K562 (cell line): ENCODE measurements at regions not wholly inside any gene's neighbourhood (a gene's known extent, or its start where the extent isn't known, plus 50 kb on each side); places are given as distances from the start of the nearest gene placed in this dataset.

Experiments used
- ATAC-seq: fragments of 200-7000 bp; cut with Tn5 transposase; 3 replicates; pipeline ENCODE4 v1.9.1; 2020; ENCODE audit warnings: moderate library complexity
- BruUV-seq: library from RNA; stranded (reverse); fragments of 400-500 nt; replicated peaks from 2 replicates; lab custom pipeline; 2021; lab: Mats Ljungman, UMichigan
- CTCF ChIA-PET: fragments of 300-600 bp; formaldehyde crosslinking; extraction: SDS; loops from one replicate; lab custom pipeline; 2021; ENCODE audit warnings: low intra/inter-chr PET ratio; lab: Yijun Ruan, JAX
- POLR2A ChIA-PET: fragments of 300-600, 350-650 bp; sonication (Branson Sonifier 250); formaldehyde crosslinking; extraction: SDS; loops from one replicate; lab custom pipeline; 2021; ENCODE audit warnings: antibody characterized with exemption, inconsistent platforms; lab: Yijun Ruan, JAX
- DNase-seq, 4 experiments: peaks; one replicate each; pipeline versions ENCODE4 v3.0.0 to v3.0.0-alpha.2; 2011 to 2018; ENCODE audit warnings: low spot score in 3 of 4, mixed read lengths in 3 of 4; ENCODE audit errors: extremely low read depth in 1 of 4
- FAIRE-seq: peaks from 2 replicates; lab custom pipeline; 2011; peaks lifted over from hg19 to GRCh38; lab: Jason Lieb, UNC
- H2AFZ ChIP-seq: 2 replicates; pipeline ENCODE4 v1.6.0; 2011; ENCODE audit warnings: low read depth, low read length, control low read depth, inconsistent platforms
- H3K27ac ChIP-seq: fragments of 200-600 bp; 3 replicates; pipeline ENCODE4 v1.8.0; 2011; ENCODE audit warnings: low read depth, mild to moderate bottlenecking, control low read depth, inconsistent platforms, low read length, moderate library complexity, mixed read lengths; ENCODE audit errors: extremely low read depth
- H3K27me3 ChIP-seq, 2 experiments: fragments of 300-600 bp in 1 of 2; 2 replicates in 1 of 2; 3 replicates in 1 of 2; pipeline versions ENCODE4 v1.6.0 to v1.8.0; 2011; ENCODE audit warnings: inconsistent platforms in 2 of 2, low read length in 2 of 2, mild to moderate bottlenecking in 1 of 2, mixed read lengths in 1 of 2, moderate library complexity in 1 of 2; ENCODE audit not compliant: control insufficient read depth in 2 of 2, insufficient read depth in 2 of 2
- H3K36me3 ChIP-seq: fragments of 300-600 bp; 3 replicates; pipeline ENCODE4 v1.8.0; 2011; ENCODE audit warnings: mild to moderate bottlenecking, low read length, inconsistent platforms; ENCODE audit not compliant: control insufficient read depth, insufficient read depth
- H3K4me1 ChIP-seq, 2 experiments: fragments of 200-600 bp in 1 of 2; replicated peaks in 1 of 2; 2 replicates in 1 of 2; 3 replicates in 1 of 2; pipeline versions ENCODE4 v1.5.1 to v1.8.0; 2011; ENCODE audit warnings: inconsistent platforms in 2 of 2, low read length in 2 of 2, mild to moderate bottlenecking in 1 of 2, mixed read lengths in 1 of 2, moderate library complexity in 1 of 2; ENCODE audit not compliant: control insufficient read depth in 2 of 2, insufficient read depth in 2 of 2
- H3K4me2 ChIP-seq: 2 replicates; pipeline ENCODE4 v1.6.1; 2011; ENCODE audit warnings: low read length, control low read depth, inconsistent platforms, mixed read lengths; ENCODE audit not compliant: insufficient read depth
- H3K4me3 ChIP-seq: fragments of 200-600 bp; sonication (generic), shearing (Covaris generic); 2 replicates; pipeline ENCODE4 v1.5.1; 2016; ENCODE audit warnings: control low read depth, inconsistent platforms
- H3K79me2 ChIP-seq: fragments of 200-600 bp; 3 replicates; pipeline ENCODE4 v1.8.0; 2011; ENCODE audit warnings: low read length, inconsistent platforms; ENCODE audit not compliant: control insufficient read depth, insufficient read depth
- H3K9ac ChIP-seq, 2 experiments: 2 replicates each; pipeline versions ENCODE4 v1.6.0 to v1.6.1; 2011; ENCODE audit warnings: low read depth in 2 of 2, low read length in 2 of 2, control low read depth in 1 of 2, inconsistent platforms in 1 of 2, mild to moderate bottlenecking in 1 of 2, mixed read lengths in 1 of 2; ENCODE audit not compliant: insufficient read depth in 1 of 2
- H3K9me1 ChIP-seq: one replicate; pipeline ENCODE4 v1.6.0; 2011; ENCODE audit warnings: inconsistent platforms, mild to moderate bottlenecking, low read length, moderate library complexity; ENCODE audit not compliant: control insufficient read depth, insufficient read depth
- H3K9me3 ChIP-seq: replicated peaks from 2 replicates; pipeline ENCODE4 v1.5.1; 2011; ENCODE audit warnings: low read depth, low read length, inconsistent platforms; ENCODE audit not compliant: control insufficient read depth, insufficient read depth
- H4K20me1 ChIP-seq: replicated peaks from 2 replicates; pipeline ENCODE4 v1.6.1; 2011; ENCODE audit warnings: low read length, inconsistent platforms, mixed read lengths; ENCODE audit not compliant: control insufficient read depth, insufficient read depth
- ARHGAP35 ChIP-seq: fragments of 450-650 bp; IDR thresholded peaks from 2 replicates; pipeline ENCODE4 v1.6.1; 2018; ENCODE audit not compliant: partially characterized antibody
- EGR1 ChIP-seq: fragments of 450-650 bp; conservative IDR thresholded peaks from 2 replicates; pipeline ENCODE4 v1.6.1; 2017; ENCODE audit warnings: mild to moderate bottlenecking
- ETV6 ChIP-seq, 3 experiments: fragments of 150-350 bp in 1 of 3; sonication (generic) in 1 of 3; formaldehyde crosslinking in 1 of 3; IDR thresholded peaks; 2 replicates each; pipeline versions ENCODE4 v1.6.1 to v1.8.0; 2014 to 2022; ENCODE audit warnings: borderline replicate concordance in 2 of 3, low read depth in 2 of 3, antibody characterized with exemption in 1 of 3, low read length in 1 of 3, mild to moderate bottlenecking in 1 of 3, missing genetic modification reagents in 1 of 3
- ILK ChIP-seq: fragments of 450-650 bp; IDR thresholded peaks from 2 replicates; pipeline ENCODE4 v1.6.1; 2016; ENCODE audit warnings: missing genetic modification characterization, low read depth, mild to moderate bottlenecking, missing compliant biosample characterization, moderate library complexity, borderline replicate concordance
- JUND ChIP-seq, 2 experiments: IDR thresholded peaks; 2 replicates in 1 of 2; 3 replicates in 1 of 2; pipeline ENCODE4 v1.6.1; 2011; ENCODE audit warnings: borderline replicate concordance in 2 of 2, low read depth in 2 of 2, low read length in 2 of 2, improper control_type of control experiment in 1 of 2, missing biosample characterization in 1 of 2, missing genetic modification characterization in 1 of 2, missing genetic modification reagents in 1 of 2
- NFIX ChIP-seq: fragments of 250-450 bp; sonication (Bioruptor Pico); IDR thresholded peaks from 2 replicates; pipeline ENCODE4 v1.4.0; 2020; ENCODE audit warnings: low read depth, mild to moderate bottlenecking, moderate library complexity
- NRF1 ChIP-seq, 2 experiments: fragments of 450-650 bp; IDR thresholded peaks in 1 of 2; conservative IDR thresholded peaks in 1 of 2; 2 replicates each; pipeline ENCODE4 v1.6.1; 2014; ENCODE audit warnings: mild to moderate bottlenecking in 2 of 2
- SMAD3 ChIP-seq: fragments of 450-650 bp; formaldehyde crosslinking; conservative IDR thresholded peaks from 2 replicates; pipeline ENCODE4 v1.4.0; 2020; ENCODE audit warnings: mild to moderate bottlenecking
- ZFPM2 ChIP-seq: fragments of 250-450 bp; sonication (Bioruptor Pico); IDR thresholded peaks from 2 replicates; pipeline ENCODE4 v1.5.1; 2022; ENCODE audit warnings: mild to moderate bottlenecking
- WGBS: fragments of 100-300 bp; shearing (Covaris generic); methylation state at CpG from one replicate; pipeline ENCODE4 v1.1.6; 2016; ENCODE audit warnings: low coverage, mixed read lengths; ENCODE audit not compliant: insufficient coverage; ENCODE audit errors: missing lambda C conversion rate; 5-methylcytosine and 5-hydroxymethylcytosine counted together
- in situ Hi-C: fragments of 300-500 bp; cut with MboI; formaldehyde crosslinking; loops from 4 replicates; pipeline ENCODE4 v1.15.0; 2018; ENCODE audit warnings: inconsistent platforms, mixed read lengths
- intact Hi-C: fragments of 100-400 bp; cut with micrococcal nuclease; formaldehyde crosslinking; loops from 2 replicates; pipeline ENCODE4 v1.14.2; 2022
- TF ChIP-seq, protein P1 (sequence below): IDR thresholded peaks from 2 replicates; pipeline ENCODE4 v1.6.1; 2012; ENCODE audit warnings: low read depth, low read length, improper control_type of control experiment, borderline replicate concordance
- TF ChIP-seq, protein P2 (sequence below): fragments of 250-450 bp; sonication (Bioruptor Pico); IDR thresholded peaks from 2 replicates; pipeline ENCODE4 v1.4.0; 2020; ENCODE audit warnings: mild to moderate bottlenecking, moderate library complexity
- TF ChIP-seq, protein P3 (sequence below), 2 experiments: fragments of 250-450 bp in 1 of 2; fragments of 450-650 bp in 1 of 2; sonication (Bioruptor Pico) in 1 of 2; IDR thresholded peaks; 2 replicates each; pipeline versions ENCODE4 v1.6.1 to v1.8.0; 2016 to 2021; ENCODE audit warnings: mild to moderate bottlenecking in 2 of 2, moderate library complexity in 2 of 2, missing compliant biosample characterization in 1 of 2, missing genetic modification characterization in 1 of 2
- TF ChIP-seq, protein P4 (sequence below): sonication (generic); formaldehyde crosslinking; IDR thresholded peaks from 2 replicates; pipeline ENCODE4 v1.8.0; 2023; ENCODE audit warnings: mild to moderate bottlenecking, missing genetic modification reagents

DNA sequence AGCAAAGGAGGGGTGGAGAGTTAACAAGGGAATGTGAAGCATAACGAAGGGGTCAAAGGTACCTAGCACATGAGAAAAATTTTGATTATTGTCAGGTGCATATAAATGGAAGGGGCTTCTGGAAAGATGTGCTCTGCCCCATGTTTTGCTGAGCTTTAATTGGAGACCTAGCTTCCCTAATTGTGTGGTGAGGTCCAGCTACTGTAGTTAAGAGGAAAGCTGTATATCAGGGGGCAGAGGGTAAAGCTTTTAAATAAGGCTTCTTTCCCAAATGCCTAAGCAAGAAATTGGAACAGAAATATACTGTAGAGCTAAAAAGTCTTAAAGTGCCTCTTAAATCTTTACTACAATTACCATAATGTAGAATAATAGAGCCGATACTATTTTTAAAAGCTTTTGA is 267.2 kb downstream of the MAT2B start (continued):
- TF ChIP-seq ILK (tag) = no peak
- TF ChIP-seq, protein P1, sequence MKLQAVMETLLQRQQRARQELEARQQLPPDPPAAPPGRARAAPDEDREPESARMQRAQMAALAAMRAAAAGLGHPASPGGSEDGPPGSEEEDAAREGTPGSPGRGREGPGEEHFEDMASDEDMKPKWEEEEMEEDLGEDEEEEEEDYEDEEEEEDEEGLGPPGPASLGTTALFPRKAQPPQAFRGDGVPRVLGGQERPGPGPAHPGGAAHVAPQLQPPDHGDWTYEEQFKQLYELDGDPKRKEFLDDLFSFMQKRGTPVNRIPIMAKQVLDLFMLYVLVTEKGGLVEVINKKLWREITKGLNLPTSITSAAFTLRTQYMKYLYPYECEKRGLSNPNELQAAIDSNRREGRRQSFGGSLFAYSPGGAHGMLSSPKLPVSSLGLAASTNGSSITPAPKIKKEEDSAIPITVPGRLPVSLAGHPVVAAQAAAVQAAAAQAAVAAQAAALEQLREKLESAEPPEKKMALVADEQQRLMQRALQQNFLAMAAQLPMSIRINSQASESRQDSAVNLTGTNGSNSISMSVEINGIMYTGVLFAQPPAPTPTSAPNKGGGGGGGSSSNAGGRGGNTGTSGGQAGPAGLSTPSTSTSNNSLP = no peak
- TF ChIP-seq ZFPM2 = no peak
- no peak for TF ChIP-seq ETV6 (IDR thresholded peaks at IDR 0.05; ENCODE audit: borderline replicate concordance in 1 of 2, low read depth in 2 of 2, low read length in 1 of 2)
- no peak for TF ChIP-seq ETV6 (CRISPR knock-in tag; IDR thresholded peaks at IDR 0.05; ENCODE audit: borderline replicate concordance)
- no peak for TF ChIP-seq SMAD3
- TF ChIP-seq ARHGAP35 = no peak
- no peak for TF ChIP-seq NFIX (CRISPR knock-in tag)

DNA sequence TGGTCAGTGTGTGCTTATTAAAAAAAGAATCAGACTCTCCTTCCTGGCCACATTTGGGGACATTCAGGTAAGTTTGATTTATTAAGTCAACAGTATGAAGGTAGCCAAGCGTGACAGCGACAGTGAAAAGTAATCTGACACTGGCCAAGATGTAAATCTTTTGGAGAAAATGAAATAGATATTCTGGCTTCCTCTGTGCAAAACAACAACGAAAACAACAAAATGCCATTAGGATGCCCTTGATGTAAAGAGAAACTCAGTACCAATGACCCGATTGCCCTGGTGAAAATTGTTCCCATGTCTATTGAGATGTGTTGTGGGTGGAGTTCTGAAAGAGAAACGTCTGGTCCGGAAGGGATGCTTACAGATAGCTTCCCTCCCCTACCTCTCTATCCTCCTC is 267.8 kb downstream of the MAT2B start:
- POLR2A ChIA-PET = no interaction called here
- Histone ChIP-seq H3K79me2 (no peaks in the 10 kb centered on the region), H4K20me1 (no peaks in the 10 kb centered on the region), H2AFZ (no peak overlapping the region), H3K4me2 (no peak overlapping the region), H3K27me3 (no peaks in the 10 kb centered on the region), H3K4me1 (no peaks in the 10 kb centered on the region), H3K36me3 (no peaks in the 10 kb centered on the region), H3K4me3 (no peak overlapping the region), H3K9ac (no peak overlapping the region), H3K9me1 (no peaks in the 10 kb centered on the region), H3K27ac (no peak overlapping the region), H3K9me3 (no peaks in the 10 kb centered on the region)
- in situ Hi-C loops = no loop called here
- intact Hi-C loops = no loop called here
- FAIRE-seq = no peak
- ATAC-seq = no peak
- no peak for DNase-seq
- 0% methylated on average over 6 of the region's 6 CpGs for WGBS
- BruUV-seq = no TSS peak
- CTCF ChIA-PET = no interaction called here
- TF ChIP-seq JUND (IDR thresholded peaks at IDR 0.05; ENCODE audit: borderline replicate concordance, low read depth, low read length) (no peak), JUND (tag; IDR thresholded peaks at IDR 0.05; ENCODE audit: borderline replicate concordance, low read depth, low read length) (no peak), NRF1 (conservative IDR thresholded peaks at IDR 0.05 in 1 of 2, IDR thresholded peaks at IDR 0.05 in 1 of 2) (no peak), EGR1 (no peak)
- TF ChIP-seq, protein P2, sequence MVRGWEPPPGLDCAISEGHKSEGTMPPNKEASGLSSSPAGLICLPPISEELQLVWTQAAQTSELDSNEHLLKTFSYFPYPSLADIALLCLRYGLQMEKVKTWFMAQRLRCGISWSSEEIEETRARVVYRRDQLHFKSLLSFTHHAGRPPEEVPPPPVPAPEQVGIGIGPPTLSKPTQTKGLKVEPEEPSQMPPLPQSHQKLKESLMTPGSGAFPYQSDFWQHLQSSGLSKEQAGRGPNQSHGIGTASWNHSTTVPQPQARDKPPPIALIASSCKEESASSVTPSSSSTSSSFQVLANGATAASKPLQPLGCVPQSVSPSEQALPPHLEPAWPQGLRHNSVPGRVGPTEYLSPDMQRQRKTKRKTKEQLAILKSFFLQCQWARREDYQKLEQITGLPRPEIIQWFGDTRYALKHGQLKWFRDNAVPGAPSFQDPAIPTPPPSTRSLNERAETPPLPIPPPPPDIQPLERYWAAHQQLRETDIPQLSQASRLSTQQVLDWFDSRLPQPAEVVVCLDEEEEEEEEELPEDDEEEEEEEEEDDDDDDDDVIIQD (CRISPR knock-in tag) = no peak
- TF ChIP-seq, protein P3, sequence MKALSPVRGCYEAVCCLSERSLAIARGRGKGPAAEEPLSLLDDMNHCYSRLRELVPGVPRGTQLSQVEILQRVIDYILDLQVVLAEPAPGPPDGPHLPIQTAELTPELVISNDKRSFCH (CRISPR knock-in tag; IDR thresholded peaks at IDR 0.05) = no peak
- TF ChIP-seq, protein P3 (tag; IDR thresholded peaks at IDR 0.05) = no peak
- TF ChIP-seq, protein P4, sequence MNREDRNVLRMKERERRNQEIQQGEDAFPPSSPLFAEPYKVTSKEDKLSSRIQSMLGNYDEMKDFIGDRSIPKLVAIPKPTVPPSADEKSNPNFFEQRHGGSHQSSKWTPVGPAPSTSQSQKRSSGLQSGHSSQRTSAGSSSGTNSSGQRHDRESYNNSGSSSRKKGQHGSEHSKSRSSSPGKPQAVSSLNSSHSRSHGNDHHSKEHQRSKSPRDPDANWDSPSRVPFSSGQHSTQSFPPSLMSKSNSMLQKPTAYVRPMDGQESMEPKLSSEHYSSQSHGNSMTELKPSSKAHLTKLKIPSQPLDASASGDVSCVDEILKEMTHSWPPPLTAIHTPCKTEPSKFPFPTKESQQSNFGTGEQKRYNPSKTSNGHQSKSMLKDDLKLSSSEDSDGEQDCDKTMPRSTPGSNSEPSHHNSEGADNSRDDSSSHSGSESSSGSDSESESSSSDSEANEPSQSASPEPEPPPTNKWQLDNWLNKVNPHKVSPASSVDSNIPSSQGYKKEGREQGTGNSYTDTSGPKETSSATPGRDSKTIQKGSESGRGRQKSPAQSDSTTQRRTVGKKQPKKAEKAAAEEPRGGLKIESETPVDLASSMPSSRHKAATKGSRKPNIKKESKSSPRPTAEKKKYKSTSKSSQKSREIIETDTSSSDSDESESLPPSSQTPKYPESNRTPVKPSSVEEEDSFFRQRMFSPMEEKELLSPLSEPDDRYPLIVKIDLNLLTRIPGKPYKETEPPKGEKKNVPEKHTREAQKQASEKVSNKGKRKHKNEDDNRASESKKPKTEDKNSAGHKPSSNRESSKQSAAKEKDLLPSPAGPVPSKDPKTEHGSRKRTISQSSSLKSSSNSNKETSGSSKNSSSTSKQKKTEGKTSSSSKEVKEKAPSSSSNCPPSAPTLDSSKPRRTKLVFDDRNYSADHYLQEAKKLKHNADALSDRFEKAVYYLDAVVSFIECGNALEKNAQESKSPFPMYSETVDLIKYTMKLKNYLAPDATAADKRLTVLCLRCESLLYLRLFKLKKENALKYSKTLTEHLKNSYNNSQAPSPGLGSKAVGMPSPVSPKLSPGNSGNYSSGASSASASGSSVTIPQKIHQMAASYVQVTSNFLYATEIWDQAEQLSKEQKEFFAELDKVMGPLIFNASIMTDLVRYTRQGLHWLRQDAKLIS = no peak
